ENCODE measurements at regions not wholly inside any gene's neighbourhood (a gene's known extent, or its start where the extent isn't known, plus 50 kb on each side); places are given as distances from the start of the nearest gene placed in this dataset.

DNA sequence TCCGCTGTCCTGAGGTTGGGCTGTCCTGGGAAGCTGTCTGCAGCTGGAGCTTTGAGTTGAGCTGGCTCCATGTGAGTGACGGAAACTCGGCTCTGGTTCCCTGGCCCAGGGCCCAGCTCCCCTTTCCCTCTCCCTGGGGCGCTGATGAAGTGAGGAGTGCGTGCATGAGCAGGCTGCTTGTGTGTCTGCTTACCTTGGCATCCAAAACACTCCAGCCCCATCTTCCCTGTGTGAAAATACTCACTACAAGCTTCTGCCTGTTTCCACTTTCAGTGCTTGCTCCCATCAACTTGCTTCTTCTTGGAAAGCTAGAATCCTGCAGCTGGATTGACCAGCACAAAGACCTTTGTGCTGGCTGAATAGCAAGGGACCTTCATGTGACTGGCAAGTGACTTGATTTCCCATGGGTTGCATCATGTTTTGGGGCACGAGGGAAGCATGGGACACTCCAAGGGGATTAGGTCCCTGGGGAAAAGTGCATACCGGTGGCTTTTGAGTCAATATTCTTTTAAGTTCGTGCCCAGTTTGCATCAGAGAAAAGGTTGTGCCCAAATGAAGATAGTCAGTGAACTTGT lies 198.1 kb downstream of the GADD45G start:
- DNase-seq, result no peak
- TF ChIP-seq GATA1 (IDR thresholded peaks at IDR 0.05; ENCODE audit: low read depth, low read length) (no peak), POLR2A (IDR thresholded peaks at IDR 0.05; ENCODE audit: low read length) (no peak)

DNA sequence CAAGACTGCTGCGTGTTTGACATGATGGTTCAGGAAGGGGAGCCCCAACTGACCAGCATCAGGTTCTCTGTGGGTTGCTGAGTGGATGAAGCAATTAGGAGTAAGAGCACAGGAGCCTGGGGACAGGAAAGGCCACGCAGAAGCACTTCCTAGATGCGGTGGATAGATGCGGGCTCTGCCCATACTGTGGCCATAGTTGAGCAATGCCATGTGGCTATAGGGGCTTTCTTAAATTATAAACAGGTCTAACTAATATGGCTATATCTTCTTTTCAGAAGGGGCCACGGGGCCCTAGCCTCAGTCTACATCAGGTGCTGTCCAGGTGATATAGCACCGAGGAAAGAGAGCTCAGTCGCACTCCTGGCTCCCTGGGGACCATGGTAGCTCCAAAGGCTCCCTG lies 198.6 kb downstream of the GADD45G start:
- no peak for TF ChIP-seq GATA1 (IDR thresholded peaks at IDR 0.05; ENCODE audit: low read depth, low read length)
- TF ChIP-seq POLR2A (IDR thresholded peaks at IDR 0.05; ENCODE audit: low read length), result no peak
- no peak for DNase-seq

DNA sequence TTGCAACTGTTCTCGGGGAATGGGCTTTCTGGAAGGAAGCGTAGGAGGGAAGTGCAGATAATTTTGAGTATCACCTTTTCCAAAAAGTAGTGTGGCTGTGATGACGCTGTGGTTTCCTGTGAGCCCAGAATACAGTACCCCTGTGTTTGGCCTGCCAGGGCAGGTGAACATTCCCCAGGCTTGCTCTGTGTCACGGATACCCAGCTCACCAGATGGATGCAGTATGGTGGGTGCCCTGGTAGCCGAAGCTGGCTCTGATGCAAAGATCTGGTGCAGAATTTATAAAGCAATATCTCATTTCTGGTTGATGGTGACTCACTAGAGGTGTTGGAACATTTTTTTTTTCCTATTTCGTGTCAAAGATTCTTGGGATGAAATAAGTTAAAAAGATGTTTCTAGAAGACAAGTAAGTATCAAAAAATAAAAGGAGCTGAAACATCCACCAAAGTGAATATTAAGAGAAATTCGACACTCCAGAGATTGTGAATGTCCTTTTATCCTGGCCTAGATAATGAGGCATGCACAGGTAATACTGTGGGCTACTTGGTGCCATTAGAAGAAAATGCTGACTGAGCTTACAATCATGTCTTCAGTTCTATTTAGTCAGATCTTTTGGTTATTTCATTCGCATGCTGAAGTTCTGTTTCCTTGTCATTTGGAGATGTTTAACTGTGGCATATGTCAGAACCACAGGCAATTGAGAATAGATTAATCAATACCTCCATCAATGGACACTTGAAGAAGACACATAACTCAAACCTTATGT lies 200.1 kb downstream of the GADD45G start:
- no peak for DNase-seq
- TF ChIP-seq GATA1 (IDR thresholded peaks at IDR 0.05; ENCODE audit: low read depth, low read length) (no peak), POLR2A (IDR thresholded peaks at IDR 0.05; ENCODE audit: low read length) (no peak)

DNA sequence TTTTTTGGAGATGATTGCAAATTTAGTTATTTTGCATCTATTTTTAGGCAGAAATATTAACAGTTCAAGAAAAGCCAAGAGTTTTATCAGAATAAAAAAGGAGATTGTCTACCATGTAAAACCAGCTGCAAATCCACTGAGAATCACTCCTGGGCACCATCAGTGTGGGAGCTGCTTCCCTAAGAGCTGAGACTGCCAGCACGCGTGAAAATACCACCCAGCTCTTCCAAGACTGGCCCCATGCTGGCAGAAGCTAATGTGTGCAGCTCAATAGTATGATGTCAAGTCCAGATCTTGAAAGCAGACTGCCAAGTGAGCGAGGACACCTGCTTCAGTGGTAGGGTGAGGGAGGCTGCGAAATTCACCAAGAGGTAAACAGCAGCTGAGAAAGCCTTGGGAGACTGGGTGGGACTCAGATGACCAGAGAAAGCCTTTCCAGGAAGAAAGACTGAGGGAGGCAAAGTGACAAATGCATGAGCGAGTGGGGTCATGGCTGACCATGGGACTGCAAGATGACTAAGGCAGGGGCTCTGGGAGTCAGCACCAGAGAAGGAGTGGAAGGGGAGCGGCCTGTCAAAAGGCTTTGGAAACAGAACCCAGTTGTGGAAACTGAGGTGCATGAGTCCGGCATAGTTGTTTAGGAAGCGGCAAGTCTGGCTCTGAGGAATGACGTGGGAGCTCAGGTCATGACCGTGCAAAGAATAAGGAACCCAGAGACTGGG lies 200.9 kb downstream of the GADD45G start:
- TF ChIP-seq GATA1 (IDR thresholded peaks at IDR 0.05; ENCODE audit: low read depth, low read length) (no peak), POLR2A (IDR thresholded peaks at IDR 0.05; ENCODE audit: low read length) (no peak)
- no peak for DNase-seq

DNA sequence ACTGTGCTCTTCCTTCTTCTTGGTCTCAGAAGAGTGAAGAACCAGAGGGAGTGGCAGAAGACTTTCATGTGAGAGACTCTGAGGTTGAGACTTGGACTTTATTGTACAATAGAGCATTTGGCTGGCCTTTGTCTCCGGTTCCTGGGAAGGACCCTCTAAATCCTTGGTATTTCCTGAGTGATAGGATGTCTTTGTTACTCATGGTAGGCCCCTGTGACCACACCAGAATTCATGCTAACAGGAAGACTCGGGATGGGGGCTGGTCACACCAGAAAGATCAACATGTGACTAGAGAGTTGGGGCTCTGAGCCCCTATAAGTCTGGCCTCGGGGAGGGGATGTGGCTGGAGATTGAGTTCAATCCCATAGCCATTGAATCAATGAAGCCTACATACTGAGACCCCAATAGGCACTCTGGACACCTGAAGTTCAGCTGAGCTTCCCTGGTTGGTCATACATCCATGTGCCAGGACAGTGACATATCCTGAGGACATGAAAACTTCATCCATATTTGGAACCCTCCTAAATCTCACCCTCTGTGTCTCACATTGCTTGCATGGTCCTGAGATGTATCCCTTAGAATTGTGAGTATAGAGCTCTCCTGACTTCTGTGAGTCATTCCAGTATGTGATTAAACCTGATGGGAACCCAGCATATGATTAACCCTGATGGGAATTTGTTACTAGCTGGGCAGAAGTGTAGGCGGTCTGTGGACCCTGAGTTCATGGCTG lies 201.7 kb downstream of the GADD45G start:
- DNase-seq, result no peak
- TF ChIP-seq GATA1 (IDR thresholded peaks at IDR 0.05; ENCODE audit: low read depth, low read length) (no peak), POLR2A (IDR thresholded peaks at IDR 0.05; ENCODE audit: low read length) (no peak)

DNA sequence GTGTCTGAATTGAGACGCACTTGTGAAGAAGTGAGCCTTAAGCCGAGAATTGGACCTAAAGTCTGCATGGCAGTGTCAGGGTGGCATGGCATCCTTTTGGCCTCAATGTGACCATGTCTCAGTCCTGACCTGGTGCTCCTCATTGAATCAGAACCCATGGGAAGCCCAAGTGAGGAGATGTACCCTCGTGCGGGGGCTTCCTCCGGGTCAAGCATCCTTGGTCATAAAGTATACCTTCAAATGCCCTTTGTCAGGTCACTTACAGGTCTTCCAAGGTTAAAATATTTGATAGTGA lies 202.2 kb downstream of the GADD45G start:
- DNase-seq, result no peak
- no peak for TF ChIP-seq POLR2A (IDR thresholded peaks at IDR 0.05; ENCODE audit: low read length)
- no peak for TF ChIP-seq GATA1 (IDR thresholded peaks at IDR 0.05; ENCODE audit: low read depth, low read length)

DNA sequence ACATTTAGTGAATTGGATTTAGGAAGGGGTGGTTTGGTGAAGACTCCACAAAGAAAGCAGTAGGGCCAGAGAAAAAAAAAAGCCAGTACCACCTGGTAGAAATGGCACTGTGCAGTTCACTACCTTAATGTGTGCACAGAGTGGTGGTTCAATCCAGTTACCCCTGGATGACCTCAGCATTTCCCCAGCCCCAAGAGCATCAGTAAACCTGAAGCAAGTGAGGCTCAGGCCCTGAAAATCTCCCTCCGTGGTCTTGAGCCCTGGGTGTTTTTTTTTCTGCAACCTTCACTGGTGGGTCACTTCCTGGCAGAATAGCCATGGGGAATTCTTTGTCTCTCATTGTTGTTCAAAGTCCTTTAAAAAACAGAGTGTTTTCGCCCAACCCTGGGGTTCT lies 202.9 kb downstream of the GADD45G start:
- DNase-seq, result no peak
- TF ChIP-seq GATA1 (IDR thresholded peaks at IDR 0.05; ENCODE audit: low read depth, low read length) (no peak), POLR2A (IDR thresholded peaks at IDR 0.05; ENCODE audit: low read length) (no peak)

DNA sequence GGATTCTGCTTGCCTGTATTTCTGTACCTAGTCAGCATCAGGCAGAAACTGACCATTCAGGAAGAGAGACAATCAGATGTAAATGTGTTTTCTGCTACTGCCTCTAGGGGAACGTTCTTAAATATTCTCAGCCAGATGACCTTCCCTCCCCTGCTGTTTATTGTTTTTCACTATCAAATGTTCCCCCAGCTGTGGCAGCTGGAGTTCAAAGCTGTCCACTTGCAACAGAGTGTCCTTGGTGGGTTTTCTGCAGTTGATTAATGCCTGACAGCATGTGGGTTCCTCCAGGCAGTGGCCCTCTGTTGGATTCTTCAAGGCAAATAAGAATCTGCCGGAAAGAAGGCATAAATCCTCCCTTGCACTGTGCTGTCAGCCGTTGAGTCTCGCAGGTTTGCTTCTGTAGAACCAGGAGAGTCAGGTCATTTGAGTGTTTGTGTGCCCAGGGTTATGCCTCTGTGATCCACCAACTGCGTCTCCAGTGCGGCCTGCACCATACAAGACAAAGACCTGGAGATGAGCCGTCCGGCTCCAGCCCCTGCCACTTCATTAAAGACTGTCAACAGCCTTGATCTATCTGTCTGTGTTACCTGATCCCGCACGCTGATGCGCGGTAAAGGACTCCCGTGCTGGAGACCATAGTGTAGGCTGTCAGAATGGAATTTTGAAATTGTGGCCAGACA lies 203.4 kb downstream of the GADD45G start:
- TF ChIP-seq GATA1 (IDR thresholded peaks at IDR 0.05; ENCODE audit: low read depth, low read length), result no peak
- no peak for TF ChIP-seq POLR2A (IDR thresholded peaks at IDR 0.05; ENCODE audit: low read length)
- DNase-seq, result no peak

DNA sequence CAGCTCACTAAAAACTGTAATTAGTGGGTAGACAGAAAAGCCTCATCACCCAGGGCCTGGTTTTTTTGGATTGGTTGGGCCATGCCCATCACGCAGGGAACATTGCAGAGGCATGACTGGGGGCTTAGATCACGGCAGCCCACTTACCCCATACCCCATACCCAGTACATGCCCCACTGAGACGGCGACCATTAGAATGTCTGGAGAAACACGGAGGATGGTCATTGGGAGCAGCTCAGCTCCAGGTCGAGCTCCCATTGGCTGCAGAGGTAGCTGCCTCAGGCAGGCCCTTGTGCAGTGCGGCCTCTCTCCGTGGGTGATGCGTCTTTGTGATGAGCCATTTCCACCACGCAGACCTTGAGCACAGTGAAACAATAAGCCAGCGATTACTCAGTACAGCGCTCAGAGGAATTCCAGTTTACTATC lies 204.0 kb downstream of the GADD45G start:
- DNase-seq, result no peak
- TF ChIP-seq GATA1 (IDR thresholded peaks at IDR 0.05; ENCODE audit: low read depth, low read length), result no peak

DNA sequence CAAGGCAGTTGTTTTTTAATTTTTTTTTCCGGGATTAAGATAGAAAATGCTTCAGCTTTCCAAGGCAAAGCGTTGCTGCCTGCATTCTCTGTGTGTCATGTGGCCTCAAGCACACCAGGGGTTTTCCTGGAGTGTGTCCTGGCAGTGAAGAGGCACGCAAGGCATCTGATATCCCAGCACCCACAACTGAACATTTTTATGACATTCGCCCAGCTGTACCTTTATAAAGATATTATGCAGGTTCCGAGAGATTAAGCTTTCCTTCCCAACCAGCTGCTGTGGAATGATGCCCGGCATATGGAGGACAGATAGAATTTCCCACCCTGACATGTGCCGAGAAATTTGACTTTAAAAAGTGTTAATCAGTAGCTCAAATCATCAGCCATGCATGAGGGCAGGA lies 205.6 kb downstream of the GADD45G start:
- TF ChIP-seq POLR2A (IDR thresholded peaks at IDR 0.05; ENCODE audit: low read length), result no peak
- no peak for DNase-seq

DNA sequence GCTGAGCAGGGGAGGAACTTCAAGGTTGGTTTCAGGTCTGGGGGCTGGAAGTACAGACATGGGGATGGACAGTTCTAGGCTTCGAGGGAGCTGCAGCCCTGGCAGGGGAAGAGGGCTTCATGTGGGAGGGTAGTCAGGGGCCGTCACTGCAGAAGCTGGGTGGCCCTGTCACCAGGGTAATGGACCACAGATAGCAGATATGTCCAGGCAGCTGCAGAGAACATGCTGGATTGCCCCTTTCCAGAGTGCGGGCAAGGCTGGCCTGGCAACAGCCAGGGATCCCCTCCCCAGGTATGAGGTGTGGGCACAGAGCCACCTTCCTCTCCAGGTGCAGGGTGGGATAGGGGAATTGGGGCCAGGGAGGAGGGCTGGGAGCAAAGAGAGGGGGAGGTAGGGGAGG lies 206.5 kb downstream of the GADD45G start:
- TF ChIP-seq GATA1 (IDR thresholded peaks at IDR 0.05; ENCODE audit: low read depth, low read length), result no peak
- no peak for TF ChIP-seq POLR2A (IDR thresholded peaks at IDR 0.05; ENCODE audit: low read length)
- DNase-seq, result no peak

DNA sequence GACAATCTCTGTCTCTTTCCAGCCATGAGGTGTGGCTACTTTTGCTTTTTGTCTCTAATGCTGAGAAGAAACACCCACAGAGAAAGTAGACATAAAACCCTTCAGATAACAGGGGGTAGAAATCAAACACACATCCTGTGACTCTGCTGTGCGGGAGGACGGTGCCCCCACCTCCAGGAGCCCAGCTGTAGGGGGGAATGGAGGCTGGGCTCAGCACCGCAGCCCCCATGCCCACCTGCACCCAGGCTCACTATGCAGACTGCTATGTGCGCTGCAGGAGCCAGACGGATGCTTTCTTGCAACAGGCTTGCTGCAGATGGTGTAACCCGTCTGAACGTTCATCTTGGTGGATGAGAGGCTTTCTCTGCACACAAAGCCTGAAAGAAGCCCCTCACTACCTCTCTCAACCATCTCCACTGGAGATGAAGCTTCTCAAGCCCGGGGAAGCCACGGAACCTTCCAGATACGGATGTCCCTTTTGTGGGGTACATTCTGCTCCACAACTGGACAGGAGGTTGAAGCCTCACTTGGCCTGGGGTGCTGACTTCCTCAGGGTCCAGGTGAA lies 207.2 kb downstream of the GADD45G start:
- DNase-seq, result no peak

DNA sequence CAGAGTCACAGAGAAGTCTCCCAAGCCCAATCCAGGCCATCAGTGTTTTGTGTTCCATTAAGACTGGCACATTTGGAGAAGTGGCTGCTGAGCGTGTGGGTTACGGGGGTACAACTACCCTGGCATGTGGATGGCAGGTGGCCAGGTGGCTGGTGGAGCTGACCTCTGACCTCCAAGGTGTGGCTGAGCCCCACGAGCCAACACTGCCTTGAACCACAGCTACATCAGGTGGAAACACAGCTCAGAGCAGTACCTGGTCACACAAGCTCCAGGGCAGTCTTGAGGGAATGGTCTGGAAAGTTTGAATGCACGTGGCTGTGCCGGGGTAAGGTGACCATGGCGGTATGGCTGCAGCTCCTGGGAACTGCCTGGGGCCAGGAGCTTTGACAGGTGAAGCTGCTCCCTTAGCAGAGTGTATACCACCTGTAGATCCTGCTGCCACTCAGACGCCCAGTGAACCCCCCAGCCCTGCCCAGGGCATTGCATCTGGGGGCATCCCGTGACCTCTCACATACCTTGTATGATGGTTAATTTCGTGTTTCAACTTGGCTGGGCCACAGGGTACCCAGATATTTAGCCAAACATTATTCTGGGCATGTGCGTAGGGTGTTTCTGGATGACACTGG lies 207.9 kb downstream of the GADD45G start:
- TF ChIP-seq GATA1 (IDR thresholded peaks at IDR 0.05; ENCODE audit: low read depth, low read length), result no peak
- TF ChIP-seq POLR2A (IDR thresholded peaks at IDR 0.05; ENCODE audit: low read length), result no peak
- DNase-seq, result no peak

More for the DNA sequence above, 207.2 kb downstream of the GADD45G start:
- no peak for TF ChIP-seq GATA1 (IDR thresholded peaks at IDR 0.05; ENCODE audit: low read depth, low read length)
- TF ChIP-seq POLR2A (IDR thresholded peaks at IDR 0.05; ENCODE audit: low read length), result no peak
